SK-N-SH (cell line): ENCODE measurements at regions not wholly inside any gene's neighbourhood (a gene's known extent, or its start where the extent isn't known, plus 50 kb on each side); places are given as distances from the start of the nearest gene placed in this dataset.

Experiments used
- CTCF ChIA-PET: fragments of 300-600, 350-600 bp; formaldehyde crosslinking; extraction: SDS; loops from one replicate; lab custom pipeline; 2021; lab: Yijun Ruan, JAX
- POLR2A ChIA-PET: fragments of 350-600 bp; sonication (Branson Sonifier 250); formaldehyde crosslinking; extraction: SDS; loops from one replicate; lab custom pipeline; 2020; ENCODE audit warnings: antibody characterized with exemption, inconsistent platforms; lab: Yijun Ruan, JAX
- DNase-seq: peaks from one replicate; pipeline ENCODE4 v3.0.0; 2012
- H2AFZ ChIP-seq: fragments of 200-600 bp; sonication (generic); 2 replicates; pipeline ENCODE4 v1.8.1; 2016; ENCODE audit warnings: antibody characterized with exemption, mild to moderate bottlenecking, low read depth
- H3F3A ChIP-seq: fragments of 200-600 bp; sonication (generic); replicated peaks from 2 replicates; pipeline ENCODE3; 2016; ENCODE audit warnings: antibody characterized with exemption, mild to moderate bottlenecking; ENCODE audit not compliant: insufficient read depth
- H3K27ac ChIP-seq, 2 experiments: fragments of 200-500 bp in 1 of 2; fragments of 200-600 bp in 1 of 2; sonication (Bioruptor generic) in 1 of 2; sonication (generic), shearing (Covaris generic) in 1 of 2; 2 replicates each; pipeline versions ENCODE4 v1.5.1 to v1.6.1; 2014 to 2016; ENCODE audit warnings: low read depth in 2 of 2, inconsistent platforms in 1 of 2, low read length in 1 of 2, mild to moderate bottlenecking in 1 of 2, mixed read lengths in 1 of 2
- H3K27me3 ChIP-seq: fragments of 200-600 bp; sonication (generic), shearing (Covaris generic); 2 replicates; pipeline ENCODE4 v1.6.1; 2016; ENCODE audit warnings: mixed run types; ENCODE audit not compliant: insufficient read depth
- H3K36me3 ChIP-seq, 2 experiments: fragments of 200-500 bp in 1 of 2; fragments of 200-600 bp in 1 of 2; sonication (Bioruptor generic) in 1 of 2; sonication (generic) in 1 of 2; replicated peaks in 1 of 2; 2 replicates each; pipeline versions ENCODE3 to v1.5.1; 2014 to 2016; ENCODE audit warnings: low read length in 1 of 2, mild to moderate bottlenecking in 1 of 2; ENCODE audit not compliant: insufficient read depth in 2 of 2, control insufficient read depth in 1 of 2
- H3K4me1 ChIP-seq, 2 experiments: fragments of 200-500 bp in 1 of 2; fragments of 200-600 bp in 1 of 2; sonication (Bioruptor generic) in 1 of 2; sonication (generic), shearing (Covaris generic) in 1 of 2; 2 replicates each; pipeline versions ENCODE4 v1.5.1 to v1.6.1; 2014 to 2016; ENCODE audit warnings: low read depth in 1 of 2, low read length in 1 of 2, mixed run types in 1 of 2; ENCODE audit not compliant: insufficient read depth in 2 of 2, control insufficient read depth in 1 of 2
- H3K4me2 ChIP-seq: fragments of 200-600 bp; sonication (generic), shearing (Covaris generic); 2 replicates; pipeline ENCODE4 v1.6.1; 2017; ENCODE audit warnings: mixed run types
- H3K4me3 ChIP-seq, 2 experiments: fragments of 200-500 bp in 1 of 2; fragments of 200-600 bp in 1 of 2; sonication (Bioruptor generic) in 1 of 2; sonication (generic), shearing (Covaris generic) in 1 of 2; 2 replicates each; pipeline versions ENCODE4 v1.5.1 to v1.8.1; 2014 to 2016; ENCODE audit warnings: low read depth in 2 of 2, inconsistent platforms in 1 of 2, low read length in 1 of 2, mild to moderate bottlenecking in 1 of 2, mixed read lengths in 1 of 2, moderate library complexity in 1 of 2
- H3K79me2 ChIP-seq: fragments of 200-600 bp; sonication (generic); 2 replicates; pipeline ENCODE4 v1.8.1; 2017; ENCODE audit warnings: mild to moderate bottlenecking; ENCODE audit not compliant: insufficient read depth
- H3K9ac ChIP-seq: fragments of 200-600 bp; sonication (generic); 2 replicates; pipeline ENCODE4 v1.6.1; 2017; ENCODE audit warnings: mixed run types
- H3K9me2 ChIP-seq: fragments of 200-600 bp; sonication (generic); 2 replicates; pipeline ENCODE4 v1.6.1; 2017; ENCODE audit warnings: mixed run types
- H3K9me3 ChIP-seq: fragments of 200-600 bp; sonication (generic); 2 replicates; pipeline ENCODE4 v1.6.1; 2017; ENCODE audit warnings: mixed run types, mild to moderate bottlenecking, moderate library complexity
- H4K20me1 ChIP-seq: fragments of 200-600 bp; sonication (generic); 2 replicates; pipeline ENCODE4 v1.6.1; 2017; ENCODE audit warnings: mild to moderate bottlenecking, mixed run types; ENCODE audit not compliant: insufficient read depth
- ELF1 ChIP-seq: IDR thresholded peaks from 2 replicates; pipeline ENCODE4 v1.4.0; 2012
- EP300 ChIP-seq, 2 experiments: IDR thresholded peaks; 2 replicates each; pipeline versions ENCODE4 v1.4.0 to v1.6.1; 2012; ENCODE audit warnings: borderline replicate concordance in 1 of 2, low read depth in 1 of 2, low read length in 1 of 2
- EZH2phosphoT487 ChIP-seq: fragments of 200-600 bp; sonication (generic); IDR thresholded peaks from 2 replicates; pipeline ENCODE4 v1.6.1; 2017; ENCODE audit warnings: low read depth, mixed run types, mild to moderate bottlenecking, antibody characterized with exemption, moderate library complexity, borderline replicate concordance
- FOSL2 ChIP-seq: IDR thresholded peaks from 2 replicates; pipeline ENCODE4 v1.4.0; 2012; ENCODE audit warnings: low read depth, mild to moderate bottlenecking, moderate library complexity, borderline replicate concordance
- FOXJ3 ChIP-seq: sonication (generic); formaldehyde crosslinking; IDR thresholded peaks from 2 replicates; pipeline ENCODE4 v1.5.1; 2020; ENCODE audit warnings: mild to moderate bottlenecking, missing genetic modification reagents
- IRF3 ChIP-seq: fragments of 150-350 bp; IDR thresholded peaks from 2 replicates; pipeline ENCODE4 v1.6.1; 2016; ENCODE audit warnings: mild to moderate bottlenecking, low read depth, low read length
- JUND ChIP-seq: IDR thresholded peaks from 2 replicates; pipeline ENCODE4 v1.4.0; 2012
- MXI1 ChIP-seq: IDR thresholded peaks from 2 replicates; pipeline ENCODE4 v1.6.1; 2012; ENCODE audit warnings: mild to moderate bottlenecking, low read depth, low read length, improper control_type of control experiment
- NFIC ChIP-seq: IDR thresholded peaks from 2 replicates; pipeline ENCODE4 v1.4.0; 2012; ENCODE audit warnings: borderline replicate concordance
- NRF1 ChIP-seq: IDR thresholded peaks from 2 replicates; pipeline ENCODE4 v1.6.1; 2012; ENCODE audit warnings: low read depth, mild to moderate bottlenecking, low read length
- PBX3 ChIP-seq: IDR thresholded peaks from 2 replicates; pipeline ENCODE4; 2012
- POLR2AphosphoS5 ChIP-seq: IDR thresholded peaks from 2 replicates; pipeline ENCODE4 v1.6.1; 2012; ENCODE audit warnings: low read depth, low read length
- RCOR1 ChIP-seq: fragments of 150-350 bp; IDR thresholded peaks from 2 replicates; pipeline ENCODE4 v1.6.1; 2017; ENCODE audit warnings: antibody characterized with exemption, low read length
- REST ChIP-seq: IDR thresholded peaks from 2 replicates; pipeline ENCODE4 v1.6.1; 2012; ENCODE audit warnings: mild to moderate bottlenecking, low read depth, low read length, moderate library complexity
- RFX5 ChIP-seq: IDR thresholded peaks from 2 replicates; pipeline ENCODE4 v1.6.1; 2012; ENCODE audit warnings: mild to moderate bottlenecking, improper control_type of control experiment, low read length
- RXRA ChIP-seq: IDR thresholded peaks from 2 replicates; pipeline ENCODE4 v1.4.0; 2012; ENCODE audit warnings: low read depth, mild to moderate bottlenecking, borderline replicate concordance
- SIN3A ChIP-seq: IDR thresholded peaks from 2 replicates; pipeline ENCODE4 v1.6.1; 2012; ENCODE audit warnings: low read depth, mild to moderate bottlenecking, low read length, moderate library complexity, borderline replicate concordance
- TAF1 ChIP-seq: IDR thresholded peaks from 2 replicates; pipeline ENCODE4 v1.6.1; 2012; ENCODE audit warnings: low read depth, mild to moderate bottlenecking, low read length, moderate library complexity, borderline replicate concordance
- TEAD4 ChIP-seq: IDR thresholded peaks from 2 replicates; pipeline ENCODE4 v1.4.0; 2012; ENCODE audit warnings: mild to moderate bottlenecking, borderline replicate concordance; ENCODE audit not compliant: insufficient read depth
- USF2 ChIP-seq: fragments of 150-350 bp; IDR thresholded peaks from 2 replicates; pipeline ENCODE4 v1.6.1; 2017; ENCODE audit warnings: antibody characterized with exemption, low read length, low read depth, borderline replicate concordance
- WGBS: methylation state at CpG from one replicate; pipeline ENCODE4 v1.1.6; 2017; ENCODE audit warnings: low lambda C conversion rate; 5-methylcytosine and 5-hydroxymethylcytosine counted together

- 77% methylated on average over 3 of the region's 3 CpGs for WGBS
- no peaks in the 10 kb centered on the region for H3K79me2 ChIP-seq
- TF ChIP-seq TAF1 = no peak
- no peak for TF ChIP-seq NFIC
- no peak for TF ChIP-seq RXRA
- TF ChIP-seq EP300 (IDR thresholded peaks at IDR 0.05; ENCODE audit: borderline replicate concordance in 1 of 2, low read depth in 1 of 2, low read length in 1 of 2) = no peak
- no peak for TF ChIP-seq PBX3
- TF ChIP-seq RFX5 = no peak
- no peak for TF ChIP-seq RCOR1
- no peak for TF ChIP-seq NRF1
- no peak for TF ChIP-seq IRF3
- TF ChIP-seq, all 33 proteins: peak for 0
- Histone ChIP-seq H4K20me1 (no peaks in the 10 kb centered on the region), H3K9me3 (no peaks in the 10 kb centered on the region), H2AFZ (no peak overlapping the region), H3K27ac (no peak overlapping the region), H3K4me1 (peaks cover 0 to 7% of the 10 kb centered on the region in 2 experiments; a peak in 1 of 4 replicates), H3K27me3 (no peaks in the 10 kb centered on the region), H3K9me2 (no peaks in the 10 kb centered on the region), H3K4me2 (no peak overlapping the region), H3K4me3 (no peak overlapping the region), H3K36me3 (no peaks in the 10 kb centered on the region), H3K9ac (no peak overlapping the region), H3F3A (no peaks in the 10 kb centered on the region)
- ChIA-PET POLR2A (no interaction called here), CTCF (no interaction called here)
- no peak for DNase-seq
Observed at GRCh38 chr2:226411205-226411604, 388.4 kb downstream of the IRS1 start.

- H3K9me3 ChIP-seq = no peaks in the 10 kb centered on the region
- peaks cover 0 to 7% of the 10 kb centered on the region in 2 experiments; a peak in 1 of 4 replicates for H3K4me1 ChIP-seq
- H2AFZ ChIP-seq = no peak overlapping the region
- DNase-seq = no peak
- H3K9ac ChIP-seq = no peak overlapping the region
- H3F3A ChIP-seq = no peaks in the 10 kb centered on the region
- 38% methylated on average over 4 of the region's 4 CpGs for WGBS
- no peaks in the 10 kb centered on the region for H3K36me3 ChIP-seq
- no peak overlapping the region for H3K4me2 ChIP-seq
- ChIA-PET CTCF (no interaction called here), POLR2A (no interaction called here)
- no peak overlapping the region for H3K4me3 ChIP-seq
- no peaks in the 10 kb centered on the region for H3K27me3 ChIP-seq
- no peak overlapping the region for H3K27ac ChIP-seq
- no peaks in the 10 kb centered on the region for H4K20me1 ChIP-seq
- H3K9me2 ChIP-seq = no peaks in the 10 kb centered on the region
- no peak for TF ChIP-seq TEAD4
- no peak for TF ChIP-seq EZH2phosphoT487
- no peak for TF ChIP-seq TAF1
- no peak for TF ChIP-seq PBX3
- no peak for TF ChIP-seq FOXJ3 (CRISPR knock-in tag)
- TF ChIP-seq USF2 = no peak
- no peak for TF ChIP-seq REST
- no peak for TF ChIP-seq POLR2AphosphoS5
- TF ChIP-seq FOSL2 = no peak
- no peak for TF ChIP-seq ELF1
- no peak for TF ChIP-seq JUND
- TF ChIP-seq MXI1 = no peak
- no peak for TF ChIP-seq SIN3A
- H3K79me2 ChIP-seq = no peaks in the 10 kb centered on the region
Observed at GRCh38 chr2:226410247-226410835, 389.3 kb downstream of the IRS1 start.
